Inflammatory macrophage treated with lipopolysaccharide for 1 hour (primary cell): ENCODE measurements at regions not wholly inside any gene's neighbourhood (a gene's known extent, or its start where the extent isn't known, plus 50 kb on each side); places are given as distances from the start of the nearest gene placed in this dataset.
"Not testable (repeated sequence)": the region's sequence is repeated elsewhere in the genome, so short reads cannot be mapped to it uniquely, and the experiment has no call there.

Experiments used
- DNase-seq, 2 donors: peaks; one replicate each; pipeline ENCODE4 v3.0.0-alpha.2; 2020 to 2022

GRCh38 chrX:102784550-102784949 is 64.0 kb downstream of the GPRASP3 start:
- no peak for DNase-seq

- DNase-seq, result no peak
Measured at GRCh38 chrX:102787283-102787682, 66.7 kb downstream of the GPRASP3 start.

- DNase-seq, result no peak
Measured at GRCh38 chrX:102808336-102808735, 87.8 kb downstream of the GPRASP3 start.

- not testable (repeated sequence) for DNase-seq
Measured at GRCh38 chrX:102818269-102818668, 97.7 kb downstream of the GPRASP3 start.

GRCh38 chrX:102832661-102833060 is 104.4 kb upstream of the RAB40AL start:
- DNase-seq, result no peak

GRCh38 chrX:102833136-102833535 is 103.9 kb upstream of the RAB40AL start:
- DNase-seq, result no peak

GRCh38 chrX:102835504-102836146 is 101.4 kb upstream of the RAB40AL start:
- DNase-seq, result no peak

GRCh38 chrX:102837847-102838246 is 99.2 kb upstream of the RAB40AL start:
- no peak for DNase-seq

- DNase-seq, result no peak
Measured at GRCh38 chrX:102840871-102841705, 96.0 kb upstream of the RAB40AL start.

- DNase-seq, result no peak
Measured at GRCh38 chrX:102841706-102842003, 95.4 kb upstream of the RAB40AL start.

GRCh38 chrX:102845020-102845419 is 92.1 kb upstream of the RAB40AL start:
- DNase-seq, result no peak

- no peak for DNase-seq
Measured at GRCh38 chrX:102846544-102847236, 90.4 kb upstream of the RAB40AL start.

- no peak for DNase-seq
Measured at GRCh38 chrX:102847362-102847761, 89.7 kb upstream of the RAB40AL start.

GRCh38 chrX:102849396-102849795 is 87.7 kb upstream of the RAB40AL start:
- DNase-seq, result no peak

- DNase-seq, result not testable (repeated sequence)
Measured at GRCh38 chrX:102858826-102859549, 78.1 kb upstream of the RAB40AL start.

- DNase-seq, result no peak
Measured at GRCh38 chrX:102859550-102859871, 77.6 kb upstream of the RAB40AL start.

GRCh38 chrX:102860235-102860634 is 76.8 kb upstream of the RAB40AL start:
- no peak for DNase-seq

GRCh38 chrX:102863735-102864134 is 73.3 kb upstream of the RAB40AL start:
- peak; percentile 49 to 89 for DNase-seq

GRCh38 chrX:102866981-102867656 is 70.0 kb upstream of the RAB40AL start:
- no peak for DNase-seq

- DNase-seq, result no peak
Measured at GRCh38 chrX:102883491-102883890, 53.6 kb upstream of the RAB40AL start.
